SH-SY5Y (cell line): ENCODE measurements at regions not wholly inside any gene's neighbourhood (a gene's known extent, or its start where the extent isn't known, plus 50 kb on each side); places are given as distances from the start of the nearest gene placed in this dataset.

Experiments
- GATA2 ChIP-seq: IDR thresholded peaks from 2 replicates; pipeline ENCODE4 v1.6.1; 2011; ENCODE audit warnings: mild to moderate bottlenecking, low read depth, low read length
- GATA3 ChIP-seq: IDR thresholded peaks from 2 replicates; pipeline ENCODE4 v1.6.1; 2011; ENCODE audit warnings: low read depth, mild to moderate bottlenecking, low read length, moderate library complexity

GRCh38 chr6:85392379-85392778 is 57.5 kb upstream of the NT5E start:
- no peak for TF ChIP-seq GATA3
- TF ChIP-seq GATA2 = no peak
